Motor neuron (in vitro differentiated cells): ENCODE measurements at regions not wholly inside any gene's neighbourhood (a gene's known extent, or its start where the extent isn't known, plus 50 kb on each side); places are given as distances from the start of the nearest gene placed in this dataset.
A peak's percentile ranks its signal among the peaks of the same experiment; 100 is the strongest.
"Not testable (repeated sequence)": the region's sequence is repeated elsewhere in the genome, so short reads cannot be mapped to it uniquely, and the experiment has no call there.

Experiments used
- ATAC-seq, 8 experiments: fragments of 200-7000 bp; cut with Tn5 transposase; replicated peaks in 6 of 8; 2 replicates each; pipeline ENCODE4 v1.8.0; 2021; ENCODE audit warnings: mild to moderate bottlenecking in 8 of 8, moderate library complexity in 8 of 8
- H3K27ac ChIP-seq, 2 donors: fragments of 250-450 bp; sonication (Bioruptor Pico); 2 replicates each; pipeline ENCODE4 v1.9.0; 2021; ENCODE audit warnings: antibody characterized with exemption in 2 of 2, mild to moderate bottlenecking in 2 of 2, moderate library complexity in 1 of 2
- H3K4me1 ChIP-seq, 2 donors: fragments of 250-450 bp; sonication (Bioruptor Pico); replicated peaks in 1 of 2; 2 replicates each; pipeline ENCODE4 v1.6.1; 2021; ENCODE audit warnings: antibody characterized with exemption in 2 of 2, mild to moderate bottlenecking in 2 of 2, moderate library complexity in 1 of 2
- H3K4me3 ChIP-seq, 5 donors: fragments of 250-450 bp; sonication (Bioruptor Pico); 2 replicates each; pipeline ENCODE4 v1.9.0; 2021; ENCODE audit warnings: antibody characterized with exemption in 5 of 5, mild to moderate bottlenecking in 5 of 5, moderate library complexity in 4 of 5
- WGBS, 10 experiments: fragments of 450-650 bp; shearing (Covaris generic); methylation state at CpG; one replicate each; pipeline ENCODE4 v1.0.0; 2022; 5-methylcytosine and 5-hydroxymethylcytosine counted together
- in situ Hi-C, 9 experiments: fragments of 400-800 bp; cut with MboI; loops; one replicate each; pipeline ENCODE4 v1.15.0; 2021; ENCODE audit warnings: low sequenced_read_pairs in 9 of 9, low pct_unique_long_range_greater_than_20kb in 2 of 9; ENCODE audit not compliant: unreplicated experiment in 9 of 9

GRCh38 chr16:21520134-21521047 is 79.0 kb upstream of the METTL9 start:
- peak; percentile 59 to 85 (median 77) for ATAC-seq
- H3K4me1 ChIP-seq: peaks cover 16 to 24% of the 10 kb centered on the region in 2 donors
- 0% methylated on average over 8 of the region's 101 CpGs; no CpG with 5 or more reads in 9 of the 10 experiments for WGBS, 10 experiments
- peak overlapping the region; percentile 92 to 94 for H3K27ac ChIP-seq
- in situ Hi-C loops: not testable (repeated sequence)
- peak overlapping the region; percentile 66 to 100 (median 85) for H3K4me3 ChIP-seq

GRCh38 chr16:21521048-21521389 is 78.4 kb upstream of the METTL9 start:
- WGBS, 10 experiments: 20% methylated on average over 1 of the region's 8 CpGs; no CpG with 5 or more reads in 9 of the 10 experiments
- Histone ChIP-seq H3K4me1 (peaks cover 14 to 25% of the 10 kb centered on the region in 2 donors), H3K4me3 (peak overlapping the region in 3 of 5 donors; percentile 12 to 23 (median 19)), H3K27ac (peak overlapping the region; percentile 90 to 91)
- ATAC-seq, in situ Hi-C loops: not testable (repeated sequence)

- peak overlapping the region; percentile 90 to 91 for H3K27ac ChIP-seq
- H3K4me1 ChIP-seq: peaks cover 17 to 24% of the 10 kb centered on the region in 2 donors
- peak in 7 of 8 experiments; percentile 3 to 51 (median 30) for ATAC-seq
- WGBS, 10 experiments: 0 to 11% (median 3%) methylated on average over 1 to 12 of the region's 24 CpGs; no CpG with 5 or more reads in 6 of the 10 experiments
- H3K4me3 ChIP-seq: peak overlapping the region in 4 of 5 donors; percentile 10 to 23 (median 16)
- in situ Hi-C loops: not testable (repeated sequence)
These were observed 77.8 kb upstream of the METTL9 start for GRCh38 chr16:21521390-21522143.

GRCh38 chr16:21522846-21523245 is 76.5 kb upstream of the METTL9 start:
- 57 to 100% (median 89%) methylated on average over 1 to 13 of the region's 20 CpGs; no CpG with 5 or more reads in 5 of the 10 experiments for WGBS, 10 experiments

GRCh38 chr16:21523411-21524067 is 75.8 kb upstream of the METTL9 start:
- in situ Hi-C loops: no loop called here
- peaks cover 20 to 29% of the 10 kb centered on the region in 2 donors for H3K4me1 ChIP-seq
- ATAC-seq: no peak
- H3K4me3 ChIP-seq: no peak overlapping the region
- WGBS, 10 experiments: 57 to 92% (median 80%) methylated on average over 3 to 10 of the region's 17 CpGs; no CpG with 5 or more reads in 2 of the 10 experiments
- no peak overlapping the region for H3K27ac ChIP-seq

More at GRCh38 chr16:21522846-21523245, 76.5 kb upstream of the METTL9 start:
- in situ Hi-C loops, ATAC-seq, H3K27ac ChIP-seq, H3K4me3 ChIP-seq: not testable (repeated sequence)
- H3K4me1 ChIP-seq: peaks cover 20 to 32% of the 10 kb centered on the region in 2 donors

GRCh38 chr16:21524068-21524751 is 75.2 kb upstream of the METTL9 start:
- ATAC-seq: no peak
- Histone ChIP-seq H3K27ac (no peak overlapping the region), H3K4me3 (no peak overlapping the region), H3K4me1 (peaks cover 20 to 29% of the 10 kb centered on the region in 2 donors)
- 68 to 100% (median 85%) methylated on average over 1 to 9 of the region's 9 CpGs; no CpG with 5 or more reads in 1 of the 10 experiments for WGBS, 10 experiments
- in situ Hi-C loops: no loop called here

GRCh38 chr16:21524752-21525028 is 74.7 kb upstream of the METTL9 start:
- H3K27ac ChIP-seq, ATAC-seq, in situ Hi-C loops, H3K4me3 ChIP-seq: not testable (repeated sequence)
- 75 to 100% (median 94%) methylated on average over 1 of the region's 1 CpG; no CpG with 5 or more reads in 4 of the 10 experiments for WGBS, 10 experiments
- peaks cover 20 to 29% of the 10 kb centered on the region in 2 donors for H3K4me1 ChIP-seq

- H3K27ac ChIP-seq, H3K4me3 ChIP-seq, in situ Hi-C loops: not testable (repeated sequence)
- 43 to 93% (median 81%) methylated on average over 3 to 10 of the region's 14 CpGs; no CpG with 5 or more reads in 1 of the 10 experiments for WGBS, 10 experiments
- peaks cover 20 to 29% of the 10 kb centered on the region in 2 donors for H3K4me1 ChIP-seq
- ATAC-seq: peak in 4 of 8 experiments; percentile 6 to 10 (median 8)
These were observed 74.1 kb upstream of the METTL9 start for GRCh38 chr16:21525029-21525895.

- H3K4me3 ChIP-seq, H3K27ac ChIP-seq, ATAC-seq, in situ Hi-C loops: not testable (repeated sequence)
- 52 to 100% (median 79%) methylated on average over 1 to 8 of the region's 21 CpGs; no CpG with 5 or more reads in 1 of the 10 experiments for WGBS, 10 experiments
- peaks cover 18 to 28% of the 10 kb centered on the region in 2 donors for H3K4me1 ChIP-seq
These were observed 73.1 kb upstream of the METTL9 start for GRCh38 chr16:21525956-21526922.

- peak in 3 of 8 experiments; percentile 11 to 17 (median 13) for ATAC-seq
- in situ Hi-C loops: no loop called here
- Histone ChIP-seq H3K4me3 (no peak overlapping the region), H3K4me1 (peaks cover 12 to 21% of the 10 kb centered on the region in 2 donors), H3K27ac (no peak overlapping the region)
- 53 to 98% (median 63%) methylated on average over 4 to 18 of the region's 20 CpGs; no CpG with 5 or more reads in 2 of the 10 experiments for WGBS, 10 experiments
These were observed 72.2 kb upstream of the METTL9 start for GRCh38 chr16:21526923-21527807.
